ENCODE measurements at regions not wholly inside any gene's neighbourhood (a gene's known extent, or its start where the extent isn't known, plus 50 kb on each side); places are given as distances from the start of the nearest gene placed in this dataset.

- TF ChIP-seq CTCF (IDR thresholded peaks at IDR 0.05; ENCODE audit: poor library complexity) (no peak), EZH2phosphoT487 (IDR thresholded peaks at IDR 0.05; ENCODE audit: low read depth, severe bottlenecking, unreplicated experiment) (no peak), EZH2 (IDR thresholded peaks at IDR 0.05; ENCODE audit: borderline replicate concordance) (no peak)
These were observed 97.6 kb upstream of the CTTNBP2 start for GRCh38 chr7:117970801-117971200.
